Liver (tissue), 8 donors: ENCODE measurements at regions not wholly inside any gene's neighbourhood (a gene's known extent, or its start where the extent isn't known, plus 50 kb on each side); places are given as distances from the start of the nearest gene placed in this dataset.

Experiments
- DNase-seq: peaks from one replicate; pipeline ENCODE4 v3.0.0-alpha.2; 2017; ENCODE audit warnings: low spot score
- H3K27ac ChIP-seq, 2 donors: one replicate each; pipeline ENCODE4 v1.7.0; 2013; ENCODE audit warnings: inconsistent platforms in 2 of 2, low read length in 2 of 2, control low read depth in 1 of 2, low read depth in 1 of 2, mild to moderate bottlenecking in 1 of 2
- H3K27me3 ChIP-seq, 4 donors: one replicate each; pipeline versions ENCODE4 v1.6.1 to v1.7.0; 2013; ENCODE audit warnings: low read length in 3 of 4, inconsistent platforms in 1 of 4, mild to moderate bottlenecking in 1 of 4, moderate library complexity in 1 of 4; ENCODE audit not compliant: control insufficient read depth in 4 of 4, insufficient read depth in 4 of 4
- H3K36me3 ChIP-seq, 4 donors: one replicate each; pipeline versions ENCODE4 v1.6.1 to v1.7.0; 2013; ENCODE audit warnings: low read length in 3 of 4, mild to moderate bottlenecking in 3 of 4, low read depth in 1 of 4, moderate library complexity in 1 of 4; ENCODE audit not compliant: control insufficient read depth in 4 of 4, insufficient read depth in 3 of 4
- H3K4me1 ChIP-seq, 4 donors: one replicate each; pipeline versions ENCODE4 v1.6.1 to v1.7.0; 2013; ENCODE audit warnings: low read length in 3 of 4, mild to moderate bottlenecking in 3 of 4, moderate library complexity in 1 of 4; ENCODE audit not compliant: control insufficient read depth in 4 of 4, insufficient read depth in 4 of 4
- H3K4me3 ChIP-seq, 3 donors: one replicate each; pipeline versions ENCODE4 v1.6.1 to v1.7.0; 2013; ENCODE audit warnings: low read length in 3 of 3, control low read depth in 1 of 3, low read depth in 1 of 3, mild to moderate bottlenecking in 1 of 3
- H3K9ac ChIP-seq, 2 donors: one replicate each; pipeline ENCODE4 v1.7.0; 2013; ENCODE audit warnings: low read length in 2 of 2, mild to moderate bottlenecking in 2 of 2, moderate library complexity in 2 of 2, control low read depth in 1 of 2, low read depth in 1 of 2
- H3K9me3 ChIP-seq, 4 donors: one replicate each; pipeline versions ENCODE4 v1.6.1 to v1.7.0; 2013; ENCODE audit warnings: low read length in 3 of 4; ENCODE audit not compliant: control insufficient read depth in 4 of 4
- EGR1 ChIP-seq, 2 donors: IDR thresholded peaks; 2 replicates each; pipeline ENCODE4 v1.6.1; 2016 to 2018; ENCODE audit warnings: antibody characterized with exemption in 2 of 2, low read depth in 2 of 2
- FOXA2 ChIP-seq: IDR thresholded peaks from 2 replicates; pipeline ENCODE4 v1.6.1; 2016; ENCODE audit warnings: antibody characterized with exemption
- HNF4A ChIP-seq, 2 donors: conservative IDR thresholded peaks; 2 replicates each; pipeline ENCODE4 v1.6.1; 2016; ENCODE audit warnings: antibody characterized with exemption in 2 of 2, mild to moderate bottlenecking in 2 of 2
- JUND ChIP-seq, 2 donors: IDR thresholded peaks; 2 replicates each; pipeline ENCODE4 v1.6.1; 2016; ENCODE audit warnings: antibody characterized with exemption in 2 of 2
- NR2F2 ChIP-seq: IDR thresholded peaks from 2 replicates; pipeline ENCODE4 v1.6.1; 2016; ENCODE audit warnings: antibody characterized with exemption
- RAD21 ChIP-seq, 2 donors: IDR thresholded peaks; 2 replicates each; pipeline ENCODE4 v1.6.1; 2016; ENCODE audit warnings: antibody characterized with exemption in 2 of 2, mild to moderate bottlenecking in 2 of 2
- SP1 ChIP-seq: IDR thresholded peaks from 2 replicates; pipeline ENCODE4 v1.6.1; 2018; ENCODE audit warnings: antibody characterized with exemption, mild to moderate bottlenecking
- TAF1 ChIP-seq: conservative IDR thresholded peaks from 2 replicates; pipeline ENCODE4 v1.6.1; 2016; ENCODE audit warnings: antibody characterized with exemption, mild to moderate bottlenecking
- YY1 ChIP-seq: IDR thresholded peaks from 2 replicates; pipeline ENCODE4 v1.6.1; 2016; ENCODE audit warnings: antibody characterized with exemption, mild to moderate bottlenecking
- WGBS: extraction: QIAGEN DNeasy Blood & Tissue Kit; methylation state at CpG from one replicate; pipeline ENCODE4 v1.1.7; 2013; 5-methylcytosine and 5-hydroxymethylcytosine counted together
- TF ChIP-seq, protein P1 (sequence below): IDR thresholded peaks from 2 replicates; pipeline ENCODE4 v1.6.1; 2016; ENCODE audit warnings: antibody characterized with exemption
- TF ChIP-seq, protein P2 (sequence below): IDR thresholded peaks from 2 replicates; pipeline ENCODE4 v1.6.1; 2016; ENCODE audit warnings: antibody characterized with exemption
- TF ChIP-seq, protein P3 (sequence below): IDR thresholded peaks from 2 replicates; pipeline ENCODE4 v1.6.1; 2016; ENCODE audit warnings: antibody characterized with exemption, mild to moderate bottlenecking
- TF ChIP-seq, protein P4 (sequence below): fragments of 150-350 bp; IDR thresholded peaks from 2 replicates; pipeline ENCODE4 v1.5.1; 2017; ENCODE audit warnings: improper control_type of control experiment, low read depth, low read length; ENCODE audit not compliant: missing input control
- TF ChIP-seq, protein P5 (sequence below): IDR thresholded peaks from 2 replicates; pipeline ENCODE4 v1.6.1; 2016; ENCODE audit warnings: antibody characterized with exemption
- donor health status: healthy.
- donor health status: healthy.
- donor health status: healthy.
- donor health status: healthy.
- donor health status: healthy.

DNA sequence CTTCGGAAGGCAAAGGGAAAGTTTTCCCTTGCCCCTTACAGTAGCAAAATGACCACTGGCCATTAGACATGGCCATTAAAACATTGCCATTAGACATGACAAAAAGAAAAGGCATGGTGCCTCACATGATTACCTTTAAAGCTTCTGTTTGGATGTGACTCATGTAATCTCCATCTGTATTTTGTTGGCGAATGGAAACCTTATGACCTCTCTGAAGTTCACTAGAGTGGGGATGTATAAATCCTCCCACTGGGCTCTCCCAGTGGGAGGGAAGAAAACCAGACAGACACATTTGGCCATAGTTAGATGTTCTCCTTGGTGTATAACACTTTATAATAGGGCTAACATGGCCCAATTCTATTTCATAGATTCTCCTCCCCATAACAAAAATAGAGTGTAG lies 152.6 kb downstream of the MAGEB17 start:
- DNase-seq = no peak
- Histone ChIP-seq H3K27ac (no peak overlapping the region), H3K4me3 (no peak overlapping the region), H3K36me3 (no peaks in the 10 kb centered on the region), H3K9ac (no peak overlapping the region), H3K4me1 (no peaks in the 10 kb centered on the region), H3K9me3 (no peaks in the 10 kb centered on the region), H3K27me3 (no peaks in the 10 kb centered on the region)
- WGBS = 71% methylated on average over 2 of the region's 2 CpGs
- TF ChIP-seq, protein P1, sequence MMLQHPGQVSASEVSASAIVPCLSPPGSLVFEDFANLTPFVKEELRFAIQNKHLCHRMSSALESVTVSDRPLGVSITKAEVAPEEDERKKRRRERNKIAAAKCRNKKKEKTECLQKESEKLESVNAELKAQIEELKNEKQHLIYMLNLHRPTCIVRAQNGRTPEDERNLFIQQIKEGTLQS = no peak
- TF ChIP-seq TAF1 (no peak), YY1 (no peak), JUND (IDR thresholded peaks at IDR 0.05) (no peak), HNF4A (conservative IDR thresholded peaks at IDR 0.05) (no peak), RAD21 (IDR thresholded peaks at IDR 0.05) (no peak)
- TF ChIP-seq, protein P2, sequence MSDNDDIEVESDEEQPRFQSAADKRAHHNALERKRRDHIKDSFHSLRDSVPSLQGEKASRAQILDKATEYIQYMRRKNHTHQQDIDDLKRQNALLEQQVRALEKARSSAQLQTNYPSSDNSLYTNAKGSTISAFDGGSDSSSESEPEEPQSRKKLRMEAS = no peak

DNA sequence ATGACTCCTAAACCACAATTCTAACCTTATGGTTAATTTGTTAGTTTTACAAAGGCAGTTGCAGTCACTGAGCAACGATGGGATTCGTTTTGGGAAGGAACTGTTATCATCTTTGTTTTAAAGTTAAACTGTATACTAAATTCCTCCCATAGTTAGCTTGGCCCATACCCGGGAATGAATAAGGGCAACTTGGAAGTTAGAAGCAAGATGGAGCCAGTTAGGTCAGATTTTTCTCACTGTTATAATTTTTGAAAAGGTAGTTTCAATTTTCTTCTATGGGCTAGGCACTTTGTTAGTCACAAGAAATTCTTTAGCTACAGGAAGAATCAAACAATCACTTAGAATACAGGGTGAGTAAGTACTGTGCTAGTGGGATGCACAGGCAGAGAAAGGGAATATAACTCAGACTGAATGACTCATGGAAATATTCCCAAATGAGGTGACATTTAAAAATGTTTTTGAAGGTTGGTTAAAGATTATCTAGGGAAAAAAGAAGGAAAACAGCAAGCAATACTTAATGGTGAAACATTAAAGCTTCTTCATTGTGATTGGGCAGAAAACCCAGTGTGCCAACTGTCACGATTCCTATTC lies 153.6 kb downstream of the MAGEB17 start:
- Histone ChIP-seq H3K4me3 (no peak overlapping the region), H3K9me3 (no peaks in the 10 kb centered on the region), H3K4me1 (no peaks in the 10 kb centered on the region), H3K36me3 (no peaks in the 10 kb centered on the region), H3K27me3 (no peaks in the 10 kb centered on the region), H3K27ac (no peak overlapping the region), H3K9ac (no peak overlapping the region)
- TF ChIP-seq, protein P3, sequence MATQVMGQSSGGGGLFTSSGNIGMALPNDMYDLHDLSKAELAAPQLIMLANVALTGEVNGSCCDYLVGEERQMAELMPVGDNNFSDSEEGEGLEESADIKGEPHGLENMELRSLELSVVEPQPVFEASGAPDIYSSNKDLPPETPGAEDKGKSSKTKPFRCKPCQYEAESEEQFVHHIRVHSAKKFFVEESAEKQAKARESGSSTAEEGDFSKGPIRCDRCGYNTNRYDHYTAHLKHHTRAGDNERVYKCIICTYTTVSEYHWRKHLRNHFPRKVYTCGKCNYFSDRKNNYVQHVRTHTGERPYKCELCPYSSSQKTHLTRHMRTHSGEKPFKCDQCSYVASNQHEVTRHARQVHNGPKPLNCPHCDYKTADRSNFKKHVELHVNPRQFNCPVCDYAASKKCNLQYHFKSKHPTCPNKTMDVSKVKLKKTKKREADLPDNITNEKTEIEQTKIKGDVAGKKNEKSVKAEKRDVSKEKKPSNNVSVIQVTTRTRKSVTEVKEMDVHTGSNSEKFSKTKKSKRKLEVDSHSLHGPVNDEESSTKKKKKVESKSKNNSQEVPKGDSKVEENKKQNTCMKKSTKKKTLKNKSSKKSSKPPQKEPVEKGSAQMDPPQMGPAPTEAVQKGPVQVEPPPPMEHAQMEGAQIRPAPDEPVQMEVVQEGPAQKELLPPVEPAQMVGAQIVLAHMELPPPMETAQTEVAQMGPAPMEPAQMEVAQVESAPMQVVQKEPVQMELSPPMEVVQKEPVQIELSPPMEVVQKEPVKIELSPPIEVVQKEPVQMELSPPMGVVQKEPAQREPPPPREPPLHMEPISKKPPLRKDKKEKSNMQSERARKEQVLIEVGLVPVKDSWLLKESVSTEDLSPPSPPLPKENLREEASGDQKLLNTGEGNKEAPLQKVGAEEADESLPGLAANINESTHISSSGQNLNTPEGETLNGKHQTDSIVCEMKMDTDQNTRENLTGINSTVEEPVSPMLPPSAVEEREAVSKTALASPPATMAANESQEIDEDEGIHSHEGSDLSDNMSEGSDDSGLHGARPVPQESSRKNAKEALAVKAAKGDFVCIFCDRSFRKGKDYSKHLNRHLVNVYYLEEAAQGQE = no peak
- TF ChIP-seq SP1 (no peak), HNF4A (conservative IDR thresholded peaks at IDR 0.05) (no peak), EGR1 (IDR thresholded peaks at IDR 0.05; ENCODE audit: low read depth in 2 of 2) (no peak), RAD21 (IDR thresholded peaks at IDR 0.05) (no peak)
- 66% methylated on average over 4 of the region's 4 CpGs for WGBS
- DNase-seq = no peak

DNA sequence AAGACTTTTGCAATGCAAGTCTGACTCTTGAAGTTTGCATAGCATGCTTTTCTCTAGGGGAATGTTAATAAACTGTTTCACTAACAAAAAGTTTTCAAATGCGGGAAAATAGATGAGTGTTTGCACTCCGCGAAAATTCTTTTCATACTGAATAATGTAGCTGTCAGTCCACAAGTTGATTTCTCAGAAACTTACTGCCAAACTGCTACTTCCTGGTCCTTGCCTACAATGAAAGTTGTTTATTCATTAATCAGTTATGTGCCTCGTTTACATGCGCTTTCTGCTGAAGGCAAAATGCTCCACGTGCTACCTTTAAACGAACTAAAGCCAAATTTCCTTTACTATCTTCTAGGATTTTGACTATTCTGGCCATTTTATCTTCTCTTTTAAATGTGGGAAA lies 166.2 kb downstream of the MAGEB17 start:
- no peaks in the 10 kb centered on the region for H3K9me3 ChIP-seq
- no peaks in the 10 kb centered on the region for H3K27me3 ChIP-seq
- no peak for DNase-seq
- no peaks in the 10 kb centered on the region for H3K4me1 ChIP-seq
- H3K9ac ChIP-seq = no peak overlapping the region
- TF ChIP-seq YY1 (no peak), FOXA2 (no peak), NR2F2 (no peak), SP1 (no peak), EGR1 (IDR thresholded peaks at IDR 0.05; ENCODE audit: low read depth in 2 of 2) (no peak), TAF1 (no peak), JUND (IDR thresholded peaks at IDR 0.05) (no peak)
- TF ChIP-seq, protein P4, sequence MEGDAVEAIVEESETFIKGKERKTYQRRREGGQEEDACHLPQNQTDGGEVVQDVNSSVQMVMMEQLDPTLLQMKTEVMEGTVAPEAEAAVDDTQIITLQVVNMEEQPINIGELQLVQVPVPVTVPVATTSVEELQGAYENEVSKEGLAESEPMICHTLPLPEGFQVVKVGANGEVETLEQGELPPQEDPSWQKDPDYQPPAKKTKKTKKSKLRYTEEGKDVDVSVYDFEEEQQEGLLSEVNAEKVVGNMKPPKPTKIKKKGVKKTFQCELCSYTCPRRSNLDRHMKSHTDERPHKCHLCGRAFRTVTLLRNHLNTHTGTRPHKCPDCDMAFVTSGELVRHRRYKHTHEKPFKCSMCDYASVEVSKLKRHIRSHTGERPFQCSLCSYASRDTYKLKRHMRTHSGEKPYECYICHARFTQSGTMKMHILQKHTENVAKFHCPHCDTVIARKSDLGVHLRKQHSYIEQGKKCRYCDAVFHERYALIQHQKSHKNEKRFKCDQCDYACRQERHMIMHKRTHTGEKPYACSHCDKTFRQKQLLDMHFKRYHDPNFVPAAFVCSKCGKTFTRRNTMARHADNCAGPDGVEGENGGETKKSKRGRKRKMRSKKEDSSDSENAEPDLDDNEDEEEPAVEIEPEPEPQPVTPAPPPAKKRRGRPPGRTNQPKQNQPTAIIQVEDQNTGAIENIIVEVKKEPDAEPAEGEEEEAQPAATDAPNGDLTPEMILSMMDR = no peak
- TF ChIP-seq, protein P5, sequence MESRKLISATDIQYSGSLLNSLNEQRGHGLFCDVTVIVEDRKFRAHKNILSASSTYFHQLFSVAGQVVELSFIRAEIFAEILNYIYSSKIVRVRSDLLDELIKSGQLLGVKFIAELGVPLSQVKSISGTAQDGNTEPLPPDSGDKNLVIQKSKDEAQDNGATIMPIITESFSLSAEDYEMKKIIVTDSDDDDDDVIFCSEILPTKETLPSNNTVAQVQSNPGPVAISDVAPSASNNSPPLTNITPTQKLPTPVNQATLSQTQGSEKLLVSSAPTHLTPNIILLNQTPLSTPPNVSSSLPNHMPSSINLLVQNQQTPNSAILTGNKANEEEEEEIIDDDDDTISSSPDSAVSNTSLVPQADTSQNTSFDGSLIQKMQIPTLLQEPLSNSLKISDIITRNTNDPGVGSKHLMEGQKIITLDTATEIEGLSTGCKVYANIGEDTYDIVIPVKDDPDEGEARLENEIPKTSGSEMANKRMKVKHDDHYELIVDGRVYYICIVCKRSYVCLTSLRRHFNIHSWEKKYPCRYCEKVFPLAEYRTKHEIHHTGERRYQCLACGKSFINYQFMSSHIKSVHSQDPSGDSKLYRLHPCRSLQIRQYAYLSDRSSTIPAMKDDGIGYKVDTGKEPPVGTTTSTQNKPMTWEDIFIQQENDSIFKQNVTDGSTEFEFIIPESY = no peak
- H3K27ac ChIP-seq = no peak overlapping the region
- H3K4me3 ChIP-seq = no peak overlapping the region
- WGBS = 79% methylated on average over 7 of the region's 7 CpGs
- no peaks in the 10 kb centered on the region for H3K36me3 ChIP-seq
